ENCODE measurements at regions not wholly inside any gene's neighbourhood (a gene's known extent, or its start where the extent isn't known, plus 50 kb on each side); places are given as distances from the start of the nearest gene placed in this dataset.
A peak's percentile ranks its signal among the peaks of the same experiment; 100 is the strongest.
"Not testable (repeated sequence)": the region's sequence is repeated elsewhere in the genome, so short reads cannot be mapped to it uniquely, and the experiment has no call there.

GRCh38 chr2:8607606-8608005 is 74.2 kb upstream of the ID2 start:
- H3K4me3 Mint-ChIP-seq = no peak overlapping the region
- H3K36me3 Mint-ChIP-seq = peaks cover 12% of the 10 kb centered on the region
- no peak overlapping the region for H3K27ac Mint-ChIP-seq
- no peak for TF ChIP-seq EZH2 (IDR thresholded peaks at IDR 0.05)
- no peak for TF ChIP-seq EZH2phosphoT487 (IDR thresholded peaks at IDR 0.05)
- no peak for TF ChIP-seq CTCF (IDR thresholded peaks at IDR 0.05)
- Histone ChIP-seq H4K20me1 (ENCODE audit: low read depth) (no peaks in the 10 kb centered on the region), H2AFZ (replicated peaks) (no peak overlapping the region), H3K36me3 (no peaks in the 10 kb centered on the region), H3K4me1 (no peaks in the 10 kb centered on the region), H3K4me3 (no peak overlapping the region), H3K27ac (no peak overlapping the region), H3K4me2 (no peak overlapping the region), H3K27me3 (no peaks in the 10 kb centered on the region), H3K9me3 (ENCODE audit: low read depth) (no peaks in the 10 kb centered on the region), H3K9ac (no peak overlapping the region), H3F3A (ENCODE audit: low read depth) (no peaks in the 10 kb centered on the region), H3K79me2 (ENCODE audit: low read depth) (no peaks in the 10 kb centered on the region)
- peaks cover 16% of the 10 kb centered on the region for H3K27me3 Mint-ChIP-seq (ENCODE audit: insufficient read depth, low read depth)
- peaks cover 21% of the 10 kb centered on the region for H3K9me3 Mint-ChIP-seq
- DNase-seq (ENCODE audit: low spot score) = no peak
- peaks cover 23% of the 10 kb centered on the region for H3K4me1 Mint-ChIP-seq

- Histone ChIP-seq H3K27me3 (no peaks in the 10 kb centered on the region), H4K20me1 (ENCODE audit: low read depth) (no peaks in the 10 kb centered on the region), H3K4me3 (no peak overlapping the region), H3K36me3 (no peaks in the 10 kb centered on the region), H3K9me3 (ENCODE audit: low read depth) (no peaks in the 10 kb centered on the region), H3K4me2 (no peak overlapping the region), H3F3A (ENCODE audit: low read depth) (no peaks in the 10 kb centered on the region), H3K4me1 (no peaks in the 10 kb centered on the region), H2AFZ (replicated peaks) (no peak overlapping the region), H3K79me2 (ENCODE audit: low read depth) (no peaks in the 10 kb centered on the region), H3K9ac (no peak overlapping the region), H3K27ac (no peak overlapping the region)
- Mint-ChIP-seq H3K27ac (no peak overlapping the region), H3K4me3 (no peak overlapping the region), H3K27me3 (ENCODE audit: insufficient read depth, low read depth) (peaks cover 16% of the 10 kb centered on the region), H3K36me3 (peaks cover 12% of the 10 kb centered on the region), H3K9me3 (peaks cover 21% of the 10 kb centered on the region), H3K4me1 (peaks cover 27% of the 10 kb centered on the region)
- no peak for TF ChIP-seq EZH2 (IDR thresholded peaks at IDR 0.05)
- TF ChIP-seq EZH2phosphoT487 (IDR thresholded peaks at IDR 0.05) = no peak
- no peak for DNase-seq (ENCODE audit: low spot score)
Measured at GRCh38 chr2:8608411-8608954, 73.4 kb upstream of the ID2 start.

- H2AFZ ChIP-seq (replicated peaks) = no peak overlapping the region
- TF ChIP-seq EZH2 (IDR thresholded peaks at IDR 0.05) (no peak), EZH2phosphoT487 (IDR thresholded peaks at IDR 0.05) (no peak), CTCF (IDR thresholded peaks at IDR 0.05) (no peak)
- no peak overlapping the region for H3K4me3 ChIP-seq
- H3K27me3 ChIP-seq = no peaks in the 10 kb centered on the region
- H3K9me3 Mint-ChIP-seq = peaks cover 21% of the 10 kb centered on the region
- no peak overlapping the region for H3K27ac Mint-ChIP-seq
- H3K4me1 ChIP-seq = no peaks in the 10 kb centered on the region
- peaks cover 27% of the 10 kb centered on the region for H3K4me1 Mint-ChIP-seq
- H3K27me3 Mint-ChIP-seq (ENCODE audit: insufficient read depth, low read depth) = peaks cover 16% of the 10 kb centered on the region
- H3K4me2 ChIP-seq = no peak overlapping the region
- H3K79me2 ChIP-seq (ENCODE audit: low read depth) = no peaks in the 10 kb centered on the region
- no peak overlapping the region for H3K4me3 Mint-ChIP-seq
- H3F3A ChIP-seq (ENCODE audit: low read depth) = no peaks in the 10 kb centered on the region
- H3K9me3 ChIP-seq (ENCODE audit: low read depth) = no peaks in the 10 kb centered on the region
- H3K9ac ChIP-seq = no peak overlapping the region
- H3K36me3 Mint-ChIP-seq = peaks cover 12% of the 10 kb centered on the region
- peak; percentile 20 for DNase-seq (ENCODE audit: low spot score)
- H4K20me1 ChIP-seq (ENCODE audit: low read depth) = no peaks in the 10 kb centered on the region
- H3K27ac ChIP-seq = no peak overlapping the region
- no peaks in the 10 kb centered on the region for H3K36me3 ChIP-seq
Measured at GRCh38 chr2:8609357-8609811, 72.5 kb upstream of the ID2 start.

- not testable (repeated sequence) for H3K79me2 ChIP-seq (ENCODE audit: low read depth); H3K36me3 ChIP-seq; H4K20me1 ChIP-seq (ENCODE audit: low read depth); H2AFZ ChIP-seq (replicated peaks); H3K27me3 ChIP-seq; H3K9ac ChIP-seq; H3K9me3 ChIP-seq (ENCODE audit: low read depth); H3K4me3 ChIP-seq; H3K27ac Mint-ChIP-seq; H3K4me1 ChIP-seq; H3K4me2 ChIP-seq; H3K27ac ChIP-seq; H3F3A ChIP-seq (ENCODE audit: low read depth); H3K4me3 Mint-ChIP-seq; DNase-seq (ENCODE audit: low spot score)
- H3K4me1 Mint-ChIP-seq = peaks cover 27% of the 10 kb centered on the region
- H3K9me3 Mint-ChIP-seq = peaks cover 24% of the 10 kb centered on the region
- peaks cover 16% of the 10 kb centered on the region for H3K27me3 Mint-ChIP-seq (ENCODE audit: insufficient read depth, low read depth)
- peaks cover 12% of the 10 kb centered on the region for H3K36me3 Mint-ChIP-seq
Measured at GRCh38 chr2:8610775-8611174, 71.1 kb upstream of the ID2 start.
